GM19463 (cell line): ENCODE measurements at regions not wholly inside any gene's neighbourhood (a gene's known extent, or its start where the extent isn't known, plus 50 kb on each side); places are given as distances from the start of the nearest gene placed in this dataset.
"Not testable (repeated sequence)": the region's sequence is repeated elsewhere in the genome, so short reads cannot be mapped to it uniquely, and the experiment has no call there.

ENCODE experiments used
- ATAC-seq: cut with Tn5 transposase; IDR thresholded peaks from one replicate; pipeline ENCODE4 v1.9.1; 2021; ENCODE audit warnings: mild to moderate bottlenecking, moderate library complexity; ENCODE audit not compliant: unreplicated experiment

DNA sequence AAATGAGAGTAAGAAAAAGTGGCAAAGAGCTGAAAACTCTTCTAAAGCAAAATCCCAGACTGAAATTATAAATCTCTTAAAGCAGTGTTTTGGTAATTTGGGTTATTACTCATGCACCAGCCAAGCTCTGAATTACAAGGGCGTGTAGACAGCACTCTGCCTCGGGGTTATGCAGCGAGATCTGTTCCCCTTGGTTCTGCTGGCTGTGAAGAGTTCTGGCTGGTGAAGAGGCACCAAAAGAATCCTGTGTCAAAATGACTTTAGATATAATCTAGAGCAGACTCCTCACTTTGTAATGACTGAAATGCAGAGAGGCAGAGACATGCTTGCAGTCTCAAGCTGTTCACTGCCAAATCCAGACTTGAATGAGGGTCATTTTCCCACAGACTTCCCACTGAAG is 461.8 kb upstream of the CXADR start:
- no peak for ATAC-seq

DNA sequence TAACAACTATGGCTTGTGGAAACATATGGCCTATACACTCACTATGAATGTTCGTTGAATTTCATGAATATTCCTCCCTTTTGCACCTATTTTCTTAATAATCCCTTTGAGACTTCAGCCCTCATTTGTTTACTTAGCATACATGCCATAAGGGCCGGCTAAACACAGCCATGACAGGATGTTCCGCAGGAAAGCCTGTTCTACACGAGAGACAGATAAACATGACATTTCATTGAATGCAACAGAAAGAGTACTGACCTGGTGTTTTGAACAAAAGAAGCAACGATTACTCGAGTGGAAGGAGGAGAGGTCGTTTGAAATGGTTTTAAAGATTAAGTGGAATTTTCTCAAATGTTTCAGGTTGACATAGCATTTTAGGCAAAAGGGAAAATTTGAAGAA is 459.5 kb upstream of the CXADR start:
- no peak for ATAC-seq

DNA sequence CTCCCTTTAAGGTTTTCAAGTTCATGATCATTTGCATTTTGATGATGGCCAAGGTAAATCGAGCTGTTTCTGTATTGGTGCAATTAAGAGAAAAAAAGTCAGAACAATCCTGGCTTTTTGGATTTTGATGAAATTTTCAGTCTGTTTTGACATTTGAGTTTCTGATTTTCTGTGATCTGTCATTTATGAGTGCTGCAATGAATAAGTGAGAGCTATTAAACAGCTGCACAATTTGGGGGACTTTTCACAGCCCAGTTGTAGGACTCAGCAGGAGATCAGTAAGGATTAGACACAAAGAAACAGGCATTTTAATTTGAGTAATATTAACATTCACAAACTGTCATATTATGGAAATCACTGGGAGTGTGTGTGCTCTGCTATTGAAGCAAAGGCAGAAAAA is 452.9 kb upstream of the CXADR start:
- ATAC-seq, result no peak

DNA sequence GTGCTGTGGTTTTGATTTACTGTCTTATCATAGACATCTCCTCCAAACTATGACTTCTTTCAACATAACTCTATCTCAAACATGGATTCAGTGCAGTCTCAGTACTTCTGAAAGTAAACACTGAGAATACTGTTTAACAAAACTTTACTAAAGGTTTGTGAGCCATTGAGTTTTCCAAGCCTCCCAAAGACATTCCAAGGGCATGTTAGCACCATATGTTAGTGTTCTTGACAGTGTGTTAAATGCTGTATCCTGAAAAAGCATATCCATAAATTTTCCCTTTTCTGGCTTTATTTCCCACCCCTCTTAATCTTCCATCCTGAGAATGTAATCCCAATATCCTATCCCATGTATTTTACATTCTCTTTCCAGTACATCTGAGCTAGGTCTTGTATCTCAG is 446.8 kb upstream of the CXADR start:
- no peak for ATAC-seq

DNA sequence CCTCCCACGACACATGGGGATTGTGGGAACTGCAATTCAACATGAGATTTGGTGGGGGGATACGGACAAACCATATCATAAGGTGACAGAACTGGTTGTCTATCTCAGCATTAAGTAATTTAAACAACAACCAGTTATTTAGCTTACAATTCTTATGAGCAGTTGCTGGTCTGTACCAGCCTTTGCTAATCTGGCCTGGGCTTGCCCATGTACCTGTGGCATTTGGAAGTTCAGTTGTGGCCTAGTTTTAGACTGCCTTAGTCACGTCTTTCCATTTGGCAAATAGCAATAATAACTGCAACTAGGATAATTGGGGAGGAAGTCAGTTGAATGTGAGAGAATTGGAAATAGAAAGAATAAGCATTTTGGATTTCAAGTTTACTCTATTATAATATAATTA is 441.8 kb upstream of the CXADR start:
- ATAC-seq, result no peak

DNA sequence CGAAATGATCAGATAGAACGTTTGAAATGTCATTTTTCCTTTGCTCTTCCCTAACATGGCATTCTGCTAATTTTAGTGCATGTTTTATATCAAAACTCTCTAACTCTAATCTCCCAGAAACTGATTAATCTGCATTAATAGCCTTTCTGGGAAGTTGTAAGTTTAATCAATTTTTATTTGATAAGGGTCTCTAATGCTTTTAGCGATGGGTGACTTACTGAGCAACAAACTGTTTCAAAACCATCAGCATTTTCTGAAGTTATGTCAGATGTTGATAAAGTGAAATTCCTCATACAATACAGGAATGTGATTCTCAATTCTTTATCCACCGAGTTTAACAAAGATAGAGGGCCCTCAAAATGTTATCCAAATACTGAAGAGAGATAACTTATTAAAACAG is 431.6 kb upstream of the CXADR start:
- no peak for ATAC-seq

DNA sequence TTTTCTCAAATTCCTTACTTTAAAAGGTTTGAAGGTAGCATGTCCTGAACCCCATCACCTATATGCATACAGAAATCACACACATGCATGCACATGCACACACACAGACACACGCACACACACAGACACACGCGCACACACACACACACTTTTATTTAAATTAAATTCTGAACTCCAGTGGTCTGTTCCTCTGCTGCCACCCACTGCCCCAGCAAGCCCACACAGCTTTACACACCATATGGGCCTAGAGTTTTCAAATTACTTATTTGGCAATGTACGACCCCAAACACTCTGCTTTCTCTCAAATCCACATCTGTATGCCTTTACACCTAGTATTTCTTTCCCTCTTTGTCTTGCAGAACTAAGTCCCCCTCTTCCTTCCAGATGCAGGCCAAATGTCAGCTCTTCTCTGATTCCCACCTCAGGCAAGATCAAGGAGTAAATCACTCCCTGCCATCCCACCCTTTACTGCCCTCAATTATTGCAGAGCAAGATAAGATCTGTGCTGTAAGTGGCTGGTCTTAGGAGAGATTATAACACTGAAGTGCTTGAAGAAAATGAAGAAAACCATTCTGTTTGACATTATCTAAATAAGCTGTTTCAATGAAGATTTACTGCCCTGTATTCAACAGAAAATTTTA is 429.9 kb upstream of the CXADR start:
- no peak for ATAC-seq

DNA sequence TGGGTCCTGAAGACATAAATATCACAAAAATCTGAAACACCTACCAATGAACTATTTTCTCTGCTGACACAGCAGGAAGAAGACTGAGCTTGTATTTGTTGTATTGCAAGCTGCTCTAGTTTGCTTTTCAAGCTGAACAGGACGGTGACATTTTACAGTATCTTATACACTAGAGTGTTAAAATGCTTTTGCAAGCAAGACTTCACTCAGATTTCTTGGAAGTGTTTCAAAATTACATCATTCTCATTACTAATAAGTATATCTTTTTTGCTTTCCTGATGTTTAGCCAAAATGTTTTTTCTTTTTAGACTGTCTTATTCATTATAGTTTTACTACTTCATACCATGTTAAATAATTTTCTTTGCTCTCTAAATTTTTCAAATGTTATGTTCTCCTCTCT is 427.1 kb upstream of the CXADR start:
- no peak for ATAC-seq

DNA sequence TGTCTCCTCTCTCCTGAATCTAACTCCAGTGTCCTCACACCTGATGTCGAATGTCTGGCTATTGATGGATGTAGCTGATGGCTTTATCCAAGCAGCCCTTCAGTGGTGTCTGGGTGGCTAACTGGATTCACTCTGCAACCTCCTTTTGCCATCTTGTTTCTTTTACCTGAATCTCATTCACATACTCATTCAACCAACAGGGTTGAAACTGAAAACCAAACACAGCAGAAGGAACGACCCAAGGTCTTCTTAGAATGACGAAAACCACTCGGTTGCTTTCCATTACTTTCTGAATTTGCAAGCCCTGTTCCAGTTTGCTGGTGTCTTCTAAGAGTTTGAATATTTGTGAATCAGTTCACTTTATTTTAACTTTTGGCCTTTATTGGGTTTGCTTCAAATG is 424.3 kb upstream of the CXADR start:
- no peak for ATAC-seq

DNA sequence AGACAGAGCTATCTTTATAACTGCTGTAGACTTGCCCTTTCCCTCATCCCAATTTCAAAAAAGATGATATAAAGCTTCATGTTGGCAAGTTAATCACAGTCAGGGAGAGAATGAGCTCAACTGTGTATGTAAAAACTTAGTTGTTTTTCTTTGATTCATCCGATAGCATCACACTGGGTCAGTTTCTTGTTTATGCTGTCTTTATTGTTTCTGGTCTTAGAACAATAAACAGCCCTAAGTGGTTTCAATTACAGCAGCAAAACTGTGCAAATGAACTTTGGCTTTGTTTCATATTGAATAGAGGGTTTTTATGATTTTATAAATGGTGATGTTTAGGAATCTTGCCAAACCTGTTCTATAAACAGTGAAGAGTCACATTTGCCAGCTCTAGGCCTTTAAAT is 423.8 kb upstream of the CXADR start:
- ATAC-seq, result no peak

DNA sequence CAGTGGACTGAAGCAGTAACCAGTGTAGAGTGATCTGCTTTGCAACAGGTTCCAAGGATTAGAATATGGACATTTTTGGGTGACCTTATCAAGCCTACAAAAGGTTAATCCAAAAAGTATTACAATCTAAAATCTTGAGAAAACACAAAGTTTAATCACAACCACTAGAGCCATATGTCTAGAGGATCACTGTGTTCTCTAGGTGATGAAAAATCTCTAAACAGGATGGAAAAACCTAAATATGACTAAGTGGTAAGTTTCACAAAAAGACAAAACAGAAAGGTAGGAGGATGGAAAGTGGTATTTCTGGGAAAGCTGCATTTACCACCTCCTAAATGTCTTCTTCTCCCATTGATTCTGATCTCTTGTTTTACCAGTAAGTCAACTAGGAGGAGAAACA is 411.1 kb upstream of the CXADR start:
- no peak for ATAC-seq

DNA sequence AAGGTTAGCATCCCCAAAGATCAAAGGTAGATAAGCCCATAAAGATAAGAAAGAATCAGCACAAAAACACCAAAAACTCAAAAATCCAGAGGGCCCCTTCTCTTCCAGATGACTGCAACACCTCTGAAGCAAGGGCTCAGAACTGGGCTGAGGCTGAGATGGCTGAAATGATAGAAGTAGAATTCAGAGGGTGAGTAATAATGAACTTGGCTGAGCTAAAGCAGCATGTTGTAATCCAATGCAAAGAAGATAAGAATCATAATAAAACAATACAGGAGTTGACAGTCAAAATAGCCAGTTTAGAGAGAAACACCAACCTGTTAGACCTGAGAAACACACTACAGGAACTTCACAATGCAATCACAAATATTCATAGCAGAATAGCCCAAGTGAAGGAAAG is 406.9 kb upstream of the CXADR start:
- no peak for ATAC-seq

DNA sequence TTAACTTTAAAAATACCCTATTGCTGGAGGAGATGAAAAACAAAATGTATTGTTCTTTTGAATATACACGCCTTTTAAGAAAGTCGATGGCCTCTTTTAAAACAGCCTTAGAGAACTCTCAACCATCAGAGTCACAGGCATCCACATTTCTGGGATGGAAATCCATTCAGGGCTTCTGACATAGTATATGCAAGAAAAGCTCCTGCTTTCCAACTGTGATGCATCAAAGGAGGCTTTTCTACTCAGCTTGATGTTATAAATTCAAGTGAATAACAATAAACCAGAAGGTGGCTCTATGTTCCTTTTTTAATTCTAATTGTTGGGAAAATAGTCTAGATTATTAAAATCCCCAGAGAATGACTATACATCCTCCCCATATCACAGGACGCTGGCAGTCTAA is 398.8 kb upstream of the CXADR start:
- no peak for ATAC-seq

DNA sequence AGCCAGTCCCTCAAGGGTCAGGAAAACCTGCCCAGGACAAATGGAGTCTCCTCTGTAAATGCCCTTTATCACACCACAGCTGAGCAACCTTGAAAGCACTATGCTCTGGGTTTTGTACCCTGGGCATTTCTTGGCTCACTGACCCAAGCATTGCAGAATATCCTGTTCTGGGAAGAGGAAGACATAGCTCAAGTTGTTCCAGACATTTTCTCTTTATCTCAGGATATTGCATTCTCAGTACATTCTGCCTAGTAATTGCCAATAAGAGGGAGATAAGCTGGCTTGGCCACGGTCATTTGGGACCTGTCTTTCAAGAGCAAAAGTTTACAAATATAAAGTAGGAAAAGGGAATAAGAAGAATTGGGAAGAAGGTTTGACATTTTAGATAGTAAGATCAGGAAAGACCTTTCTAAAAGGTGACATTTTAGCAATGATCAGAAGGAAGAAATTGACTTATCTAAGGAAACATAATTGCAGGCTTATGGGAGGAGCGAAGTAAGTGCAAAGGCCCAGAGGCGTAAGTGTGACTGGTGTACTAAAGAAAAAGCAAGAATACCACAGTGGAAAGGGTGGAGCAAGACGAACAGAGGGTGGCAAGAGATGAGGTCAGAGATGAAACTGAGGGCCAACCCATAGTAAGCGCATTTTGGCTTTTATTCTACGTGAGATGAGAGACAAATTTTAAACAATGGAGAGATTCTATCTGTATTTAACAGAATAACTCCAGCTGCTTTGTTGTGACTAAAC is 394.0 kb upstream of the CXADR start:
- ATAC-seq, result no peak

DNA sequence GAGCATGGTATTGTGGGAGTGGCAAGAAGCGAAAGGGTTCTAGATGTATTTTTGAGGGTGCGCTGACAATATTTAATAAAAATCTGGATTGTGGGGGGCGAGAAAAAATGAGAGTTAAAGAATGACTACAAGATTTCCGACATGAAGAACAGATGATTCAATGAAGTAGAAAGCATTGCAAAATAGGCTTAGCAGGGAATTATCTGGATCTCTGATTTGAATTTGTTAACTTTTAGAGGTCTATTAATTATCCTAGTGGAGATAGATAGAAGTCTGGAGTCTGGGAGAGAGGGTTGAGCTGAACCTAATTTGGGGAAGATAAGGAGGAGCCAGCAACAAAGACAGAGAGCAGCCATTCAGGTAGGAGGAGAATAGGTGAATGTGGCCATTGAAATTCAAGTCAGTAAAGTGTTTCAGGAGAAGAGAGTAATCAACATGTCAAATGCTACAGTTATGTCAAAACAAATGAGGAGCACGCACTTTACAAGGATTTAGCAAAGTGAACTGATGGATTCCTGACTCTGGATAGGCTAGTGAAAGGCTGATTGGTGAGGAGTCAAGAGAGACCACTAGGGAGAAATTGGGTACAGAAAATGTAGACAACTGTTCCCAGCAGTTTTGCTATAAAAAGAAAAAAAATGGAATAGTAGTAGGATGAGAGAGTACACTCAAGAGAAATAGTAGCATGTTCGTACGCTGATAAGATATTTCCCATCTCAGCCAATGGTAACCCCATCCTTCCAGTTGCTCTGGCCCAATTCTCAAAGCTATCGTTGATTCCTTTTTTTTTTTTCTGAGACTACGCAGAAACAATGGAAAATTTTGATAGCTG is 393.2 kb upstream of the CXADR start:
- no peak for ATAC-seq

DNA sequence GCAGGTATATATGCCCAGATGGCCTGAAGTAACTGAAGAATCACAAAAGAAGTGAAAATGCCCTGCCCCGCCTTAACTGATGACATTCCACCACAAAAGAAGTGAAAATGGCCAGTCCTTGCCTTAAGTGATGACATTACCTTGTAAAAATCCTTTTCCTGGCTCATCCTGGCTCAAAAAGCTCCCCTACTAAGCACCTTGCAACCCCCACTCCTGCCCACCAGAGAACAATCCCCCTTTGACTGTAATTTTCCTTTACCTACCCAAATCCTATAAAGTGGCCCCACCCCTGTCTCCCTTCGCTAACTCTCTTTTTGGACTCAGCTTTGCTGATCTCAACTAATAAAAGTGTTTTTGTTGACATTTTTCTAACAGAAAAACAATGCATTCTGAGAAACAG is 385.4 kb upstream of the CXADR start:
- not testable (repeated sequence) for ATAC-seq

DNA sequence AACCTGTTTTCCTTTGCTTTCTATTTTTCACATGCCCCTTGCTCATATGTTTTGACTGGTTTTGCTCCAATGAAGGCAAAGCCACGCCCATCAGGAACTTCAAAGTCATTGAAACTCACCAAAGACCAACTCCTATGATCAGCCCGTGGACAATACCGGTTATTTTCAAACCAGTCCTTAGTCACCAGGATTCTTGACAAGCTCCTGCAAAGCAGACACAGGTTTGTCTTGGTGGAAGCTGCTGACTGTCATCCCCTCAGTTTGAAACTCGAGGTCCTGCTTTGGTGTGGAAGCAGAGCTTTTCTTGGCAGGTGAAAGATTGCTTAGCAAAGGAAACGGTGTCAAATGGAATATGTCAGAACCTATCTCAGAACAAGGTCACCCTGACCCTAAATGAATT is 384.7 kb upstream of the CXADR start:
- ATAC-seq, result no peak

DNA sequence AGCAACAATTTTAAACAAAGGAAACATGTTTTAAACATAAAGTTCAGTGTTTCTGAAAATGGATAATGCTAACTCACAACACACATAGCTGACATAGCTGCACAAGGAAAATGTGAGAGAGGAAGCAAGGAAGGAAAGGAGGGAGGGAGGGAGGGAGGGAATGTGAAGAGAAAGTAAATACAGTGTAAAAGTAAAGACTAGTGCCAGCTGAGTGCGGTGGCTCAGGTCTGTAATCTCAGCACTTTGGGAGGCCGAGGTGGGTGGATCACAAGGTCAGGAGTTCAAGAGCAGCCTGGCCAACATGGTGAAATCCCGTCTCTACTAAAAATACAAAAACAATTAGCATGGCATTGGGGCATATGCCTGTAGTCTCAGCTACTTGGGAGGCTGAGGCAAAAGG is 373.7 kb upstream of the CXADR start:
- ATAC-seq, result not testable (repeated sequence)

DNA sequence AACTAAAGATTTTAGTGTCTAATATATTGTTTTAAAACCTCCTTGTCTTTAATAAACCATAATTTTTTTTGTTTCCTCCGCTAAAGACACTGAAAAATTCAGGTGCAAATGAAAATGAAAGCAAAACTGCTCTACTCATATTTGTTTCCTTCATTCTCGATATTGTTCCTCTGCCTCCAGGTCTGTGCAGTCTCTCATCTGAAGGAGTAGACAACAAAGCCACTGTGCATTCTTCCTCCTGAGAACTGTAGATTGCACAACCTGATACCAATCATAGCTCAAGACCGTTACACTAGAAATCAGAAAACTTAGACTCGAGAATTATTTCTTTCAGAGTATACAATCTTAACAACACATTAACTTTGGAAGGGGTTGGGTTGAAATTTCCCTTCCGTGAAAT is 373.1 kb upstream of the CXADR start:
- ATAC-seq, result no peak

DNA sequence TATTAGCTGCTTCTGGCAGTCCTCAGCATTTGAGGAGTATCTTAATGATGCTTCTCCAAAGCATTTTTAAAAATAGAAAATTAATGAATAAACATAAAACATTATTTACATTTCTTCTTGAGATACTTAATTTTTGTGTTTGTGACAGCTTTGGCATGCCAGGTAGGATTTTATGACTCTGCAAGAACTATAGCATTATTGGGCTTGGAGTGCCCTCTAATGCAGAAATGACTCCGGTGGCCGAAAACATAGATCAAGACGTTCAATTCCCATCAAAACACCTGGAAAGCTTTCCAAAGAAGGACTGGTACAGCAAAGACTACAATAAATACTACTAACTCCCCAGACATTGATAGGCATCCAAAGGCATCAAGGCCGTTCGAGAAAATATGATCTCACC is 366.4 kb upstream of the CXADR start:
- no peak for ATAC-seq

DNA sequence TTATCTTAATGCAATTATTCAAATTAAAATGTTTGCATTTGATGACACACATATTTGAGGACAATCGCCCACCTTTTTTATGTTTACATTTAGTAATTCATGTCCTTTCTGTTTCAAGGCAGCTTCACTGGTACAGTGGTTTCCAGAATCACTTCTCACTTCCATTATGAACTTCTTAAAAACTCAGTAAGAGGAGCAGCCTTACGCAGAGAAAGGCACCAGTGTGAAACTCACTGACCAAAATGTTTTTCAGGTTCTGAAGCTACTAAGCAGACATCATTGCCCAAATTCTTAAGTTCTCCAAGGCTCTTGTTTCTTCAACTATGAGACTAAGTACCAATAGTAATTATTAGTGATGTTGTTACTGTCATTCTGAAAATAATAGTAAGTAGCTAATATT is 353.1 kb upstream of the CXADR start:
- no peak for ATAC-seq

DNA sequence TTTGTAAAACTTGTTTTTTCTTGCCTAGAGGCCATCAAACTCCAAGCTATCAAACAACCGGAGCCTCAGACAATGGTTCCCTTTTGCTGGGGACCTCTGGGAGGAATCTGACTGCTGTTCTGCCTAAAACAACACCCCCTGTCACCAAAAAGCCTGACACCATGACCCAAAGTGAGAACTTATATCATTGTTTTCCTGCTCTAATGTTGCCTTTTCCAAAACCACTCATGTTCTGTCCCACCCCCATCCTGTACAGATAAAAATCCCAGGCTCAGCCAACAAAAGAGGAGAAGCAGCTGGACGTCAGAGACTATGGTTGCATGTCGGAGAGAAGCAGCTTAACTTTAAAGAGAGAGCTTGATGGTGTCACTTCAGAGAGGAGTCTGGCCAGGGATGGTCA is 327.2 kb upstream of the CXADR start:
- no peak for ATAC-seq
